Thyroid gland (tissue), 4 donors: ENCODE measurements at regions not wholly inside any gene's neighbourhood (a gene's known extent, or its start where the extent isn't known, plus 50 kb on each side); places are given as distances from the start of the nearest gene placed in this dataset.

ENCODE experiments used
- POLR2A ChIP-seq, 2 donors: fragments of 450-650 bp; IDR thresholded peaks; one replicate each; pipeline ENCODE4 v1.6.1; 2017; ENCODE audit warnings: antibody characterized with exemption in 2 of 2, mild to moderate bottlenecking in 2 of 2, moderate library complexity in 1 of 2
- TF ChIP-seq, protein P1 (sequence below), 6 experiments: fragments of 200-600 bp in 3 of 6; fragments of 450-650 bp in 3 of 6; sonication (generic) in 3 of 6; IDR thresholded peaks; one replicate each; pipeline ENCODE4 v1.5.1; 2016 to 2019; ENCODE audit warnings: antibody characterized with exemption in 6 of 6, mild to moderate bottlenecking in 2 of 6, inconsistent platforms in 1 of 6, moderate library complexity in 1 of 6

DNA sequence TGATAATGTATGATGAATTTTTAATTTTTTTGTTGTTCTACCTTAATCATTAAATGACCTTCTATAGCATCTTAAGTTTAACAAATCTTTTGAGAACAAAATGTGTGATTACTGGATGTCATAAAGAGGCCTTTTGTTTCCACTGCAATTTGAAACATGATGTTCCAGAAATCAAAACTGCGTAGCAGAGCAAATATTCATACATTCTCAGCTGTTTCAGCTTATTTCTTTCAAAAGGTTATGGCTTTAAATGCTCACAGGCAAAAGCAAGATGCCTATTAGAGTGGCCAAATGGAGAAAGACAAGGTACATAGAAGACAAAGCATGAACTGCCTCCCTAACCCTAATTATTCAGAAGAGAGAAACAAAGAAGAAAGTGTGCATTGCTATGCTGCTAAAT is 233.0 kb upstream of the SLC7A11 start:
- TF ChIP-seq POLR2A (IDR thresholded peaks at IDR 0.05) = no peak
- TF ChIP-seq, protein P1, sequence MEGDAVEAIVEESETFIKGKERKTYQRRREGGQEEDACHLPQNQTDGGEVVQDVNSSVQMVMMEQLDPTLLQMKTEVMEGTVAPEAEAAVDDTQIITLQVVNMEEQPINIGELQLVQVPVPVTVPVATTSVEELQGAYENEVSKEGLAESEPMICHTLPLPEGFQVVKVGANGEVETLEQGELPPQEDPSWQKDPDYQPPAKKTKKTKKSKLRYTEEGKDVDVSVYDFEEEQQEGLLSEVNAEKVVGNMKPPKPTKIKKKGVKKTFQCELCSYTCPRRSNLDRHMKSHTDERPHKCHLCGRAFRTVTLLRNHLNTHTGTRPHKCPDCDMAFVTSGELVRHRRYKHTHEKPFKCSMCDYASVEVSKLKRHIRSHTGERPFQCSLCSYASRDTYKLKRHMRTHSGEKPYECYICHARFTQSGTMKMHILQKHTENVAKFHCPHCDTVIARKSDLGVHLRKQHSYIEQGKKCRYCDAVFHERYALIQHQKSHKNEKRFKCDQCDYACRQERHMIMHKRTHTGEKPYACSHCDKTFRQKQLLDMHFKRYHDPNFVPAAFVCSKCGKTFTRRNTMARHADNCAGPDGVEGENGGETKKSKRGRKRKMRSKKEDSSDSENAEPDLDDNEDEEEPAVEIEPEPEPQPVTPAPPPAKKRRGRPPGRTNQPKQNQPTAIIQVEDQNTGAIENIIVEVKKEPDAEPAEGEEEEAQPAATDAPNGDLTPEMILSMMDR (IDR thresholded peaks at IDR 0.05) = no peak
